ENCODE measurements at regions not wholly inside any gene's neighbourhood (a gene's known extent, or its start where the extent isn't known, plus 50 kb on each side); places are given as distances from the start of the nearest gene placed in this dataset.

DNA sequence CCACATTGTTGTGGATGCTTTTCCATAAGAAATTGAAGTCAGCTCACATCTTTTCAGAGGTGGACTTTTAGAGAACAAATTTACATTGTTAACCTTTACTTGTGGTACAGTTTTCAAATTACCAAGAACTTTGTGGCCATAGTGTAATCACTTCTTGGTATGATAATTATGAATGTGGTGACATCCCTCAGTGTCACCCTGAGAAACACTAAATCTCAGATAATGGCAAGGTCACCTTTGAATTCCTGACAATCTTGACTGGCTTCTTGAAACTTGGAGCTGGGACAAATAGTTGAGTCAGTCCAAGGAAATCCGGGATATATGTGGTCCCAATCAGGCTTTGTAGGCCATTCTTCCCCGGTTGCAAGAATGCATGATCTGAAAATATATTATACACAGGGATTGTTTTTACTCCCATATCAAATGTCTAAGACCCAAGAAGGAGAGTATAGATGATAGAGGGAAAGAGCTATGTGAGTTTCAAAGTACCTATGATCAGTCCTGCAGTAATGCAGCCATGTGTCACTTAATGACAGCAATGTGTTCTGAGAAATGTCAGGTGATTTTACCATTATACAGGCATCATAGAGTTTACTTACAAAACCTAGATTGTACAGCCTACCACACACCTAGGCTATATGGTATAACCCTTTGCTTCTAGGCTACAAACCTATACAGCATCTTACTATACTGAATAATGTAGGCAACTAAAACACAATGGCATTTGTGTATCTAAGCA, 120.8 kb upstream of the MTHFD1L start:
- no peaks in the 10 kb centered on the region for H3K27me3 ChIP-seq
- H3K27ac ChIP-seq, result no peak overlapping the region
- no peak for TF ChIP-seq POLR2A (IDR thresholded peaks at IDR 0.05)
- TF ChIP-seq, protein P1, sequence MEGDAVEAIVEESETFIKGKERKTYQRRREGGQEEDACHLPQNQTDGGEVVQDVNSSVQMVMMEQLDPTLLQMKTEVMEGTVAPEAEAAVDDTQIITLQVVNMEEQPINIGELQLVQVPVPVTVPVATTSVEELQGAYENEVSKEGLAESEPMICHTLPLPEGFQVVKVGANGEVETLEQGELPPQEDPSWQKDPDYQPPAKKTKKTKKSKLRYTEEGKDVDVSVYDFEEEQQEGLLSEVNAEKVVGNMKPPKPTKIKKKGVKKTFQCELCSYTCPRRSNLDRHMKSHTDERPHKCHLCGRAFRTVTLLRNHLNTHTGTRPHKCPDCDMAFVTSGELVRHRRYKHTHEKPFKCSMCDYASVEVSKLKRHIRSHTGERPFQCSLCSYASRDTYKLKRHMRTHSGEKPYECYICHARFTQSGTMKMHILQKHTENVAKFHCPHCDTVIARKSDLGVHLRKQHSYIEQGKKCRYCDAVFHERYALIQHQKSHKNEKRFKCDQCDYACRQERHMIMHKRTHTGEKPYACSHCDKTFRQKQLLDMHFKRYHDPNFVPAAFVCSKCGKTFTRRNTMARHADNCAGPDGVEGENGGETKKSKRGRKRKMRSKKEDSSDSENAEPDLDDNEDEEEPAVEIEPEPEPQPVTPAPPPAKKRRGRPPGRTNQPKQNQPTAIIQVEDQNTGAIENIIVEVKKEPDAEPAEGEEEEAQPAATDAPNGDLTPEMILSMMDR (IDR thresholded peaks at IDR 0.05), result no peak
- no peaks in the 10 kb centered on the region for H3K4me1 ChIP-seq
- intact Hi-C loops (cut with DNase I), result no loop called here
- ATAC-seq (no peak), DNase-seq (no peak)
- 83 to 91% methylated on average over 2 of the region's 2 CpGs for WGBS, 2 donors
- no peaks in the 10 kb centered on the region for H3K36me3 ChIP-seq (replicated peaks in 1 of 2; ENCODE audit: insufficient read depth in 1 of 2, low read depth in 2 of 2)
- H3K4me3 ChIP-seq, result no peak overlapping the region
- H3K9me3 ChIP-seq, result no peaks in the 10 kb centered on the region

DNA sequence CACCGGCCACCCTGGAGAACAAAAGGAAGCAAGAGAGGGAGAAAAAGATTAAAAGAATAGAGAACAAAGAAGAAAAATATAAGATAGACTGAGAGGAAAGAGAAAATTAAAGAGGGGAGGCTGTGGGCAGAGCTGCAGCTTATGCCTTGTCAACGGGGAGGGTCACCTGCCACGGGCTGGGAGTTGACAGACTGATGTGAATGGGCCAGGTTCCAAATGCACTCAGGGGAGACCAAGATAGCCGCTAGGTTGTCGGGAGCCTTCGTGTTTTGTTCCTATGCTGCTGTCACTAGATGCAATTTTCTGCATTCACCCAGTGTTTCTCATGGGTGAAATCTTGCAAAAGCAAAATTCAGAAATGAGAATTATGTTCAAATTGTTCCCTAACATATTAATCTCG, 119.6 kb upstream of the MTHFD1L start:
- Histone ChIP-seq H3K9me3 (no peaks in the 10 kb centered on the region), H3K4me3 (no peak overlapping the region), H3K36me3 (replicated peaks in 1 of 2; ENCODE audit: insufficient read depth in 1 of 2, low read depth in 2 of 2) (no peaks in the 10 kb centered on the region), H3K27ac (no peak overlapping the region), H3K27me3 (no peaks in the 10 kb centered on the region), H3K4me1 (no peaks in the 10 kb centered on the region)
- no peak for ATAC-seq
- intact Hi-C loops (cut with DNase I), result no loop called here
- no peak for DNase-seq
- WGBS, 2 donors, result 21 to 29% methylated on average over 7 of the region's 7 CpGs
- TF ChIP-seq, protein P1 (IDR thresholded peaks at IDR 0.05), result no peak
- no peak for TF ChIP-seq POLR2A (IDR thresholded peaks at IDR 0.05)

DNA sequence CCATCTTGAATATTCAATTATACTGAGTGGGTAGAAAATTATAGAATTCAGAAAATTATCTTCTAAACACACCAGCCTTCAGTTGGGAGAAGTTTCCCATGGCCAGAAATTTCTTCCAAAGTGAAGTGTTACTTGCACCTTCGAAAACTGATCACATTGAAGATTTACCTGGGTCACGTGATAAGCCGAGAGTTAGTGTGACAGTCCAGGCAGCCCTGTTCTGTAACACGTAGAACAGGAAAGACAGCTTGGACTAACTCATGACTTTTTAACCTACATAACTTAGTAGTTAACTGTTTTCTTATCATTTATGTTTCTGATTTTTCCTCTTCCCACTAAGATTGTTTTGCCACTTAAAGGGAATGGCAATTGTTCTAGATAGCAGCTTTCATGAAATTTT, 118.3 kb upstream of the MTHFD1L start:
- Histone ChIP-seq H3K4me1 (no peaks in the 10 kb centered on the region), H3K27me3 (no peaks in the 10 kb centered on the region), H3K36me3 (replicated peaks in 1 of 2; ENCODE audit: insufficient read depth in 1 of 2, low read depth in 2 of 2) (no peaks in the 10 kb centered on the region), H3K4me3 (no peak overlapping the region), H3K9me3 (no peaks in the 10 kb centered on the region), H3K27ac (no peak overlapping the region)
- no peak for ATAC-seq
- 19 to 30% methylated on average over 4 of the region's 4 CpGs for WGBS, 2 donors
- intact Hi-C loops (cut with DNase I), result no loop called here
- TF ChIP-seq, protein P1 (IDR thresholded peaks at IDR 0.05), result no peak
- TF ChIP-seq POLR2A (IDR thresholded peaks at IDR 0.05), result no peak
- DNase-seq, result no peak

DNA sequence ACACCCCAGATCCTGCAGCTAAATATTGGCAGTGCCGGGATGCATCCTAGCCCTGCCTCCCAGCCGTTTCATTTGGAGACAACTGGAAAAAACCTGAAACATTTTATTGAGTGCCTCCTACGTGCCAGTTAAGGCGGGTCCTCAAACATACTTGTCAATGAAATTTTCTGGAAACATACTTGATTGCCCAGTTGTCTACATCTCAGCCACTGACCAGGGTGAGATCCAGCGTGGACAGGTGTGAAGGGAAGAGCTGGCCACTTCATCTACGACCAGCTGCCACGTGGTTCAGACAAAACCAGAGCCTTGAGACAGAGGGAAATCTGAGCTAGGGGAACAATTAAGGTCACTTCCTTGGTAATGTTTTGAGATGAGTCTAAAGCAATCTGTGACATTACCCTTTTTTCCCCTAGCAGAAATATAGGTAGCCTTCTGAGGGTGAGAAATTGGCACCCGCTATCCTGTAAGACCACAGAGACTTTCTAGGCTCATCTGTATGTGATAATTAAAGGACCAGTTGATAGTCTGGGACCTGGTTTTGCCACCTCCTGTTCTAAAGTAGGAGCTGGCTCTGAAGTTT, 116.3 kb upstream of the MTHFD1L start:
- Histone ChIP-seq H3K36me3 (replicated peaks in 1 of 2; ENCODE audit: insufficient read depth in 1 of 2, low read depth in 2 of 2) (no peaks in the 10 kb centered on the region), H3K9me3 (no peaks in the 10 kb centered on the region), H3K4me1 (no peaks in the 10 kb centered on the region), H3K27me3 (no peaks in the 10 kb centered on the region), H3K4me3 (no peak overlapping the region), H3K27ac (no peak overlapping the region)
- TF ChIP-seq, protein P1 (IDR thresholded peaks at IDR 0.05), result no peak
- no peak for TF ChIP-seq POLR2A (IDR thresholded peaks at IDR 0.05)
- intact Hi-C loops (cut with DNase I), result no loop called here
- DNase-seq, result no peak
- no peak for ATAC-seq
- WGBS, 2 donors, result 71 to 85% methylated on average over 8 of the region's 8 CpGs

DNA sequence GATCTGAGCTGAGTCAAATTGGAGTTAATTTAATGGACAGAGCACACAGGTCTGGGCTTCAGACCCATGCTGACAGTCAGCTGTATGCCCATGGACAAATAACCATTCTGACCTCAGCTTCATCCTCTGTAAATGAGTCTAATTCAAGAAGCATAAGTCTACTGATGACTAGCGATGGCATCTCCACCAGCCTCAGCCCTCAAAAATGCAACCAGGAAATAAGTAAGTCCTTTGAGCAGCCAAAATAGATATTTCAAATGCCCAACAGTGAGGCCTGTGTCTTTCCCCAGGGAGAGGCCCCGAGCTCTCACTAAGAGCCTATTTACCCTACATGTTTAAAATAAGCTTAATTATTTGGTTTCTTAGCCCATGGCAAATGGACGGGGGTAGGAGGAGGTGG, 114.2 kb upstream of the MTHFD1L start:
- intact Hi-C loops (cut with DNase I), result no loop called here
- H3K27me3 ChIP-seq, result no peaks in the 10 kb centered on the region
- no peak overlapping the region for H3K4me3 ChIP-seq
- no peaks in the 10 kb centered on the region for H3K4me1 ChIP-seq
- 78 to 85% methylated on average over 3 of the region's 3 CpGs for WGBS, 2 donors
- H3K36me3 ChIP-seq (replicated peaks in 1 of 2; ENCODE audit: insufficient read depth in 1 of 2, low read depth in 2 of 2), result no peaks in the 10 kb centered on the region
- TF ChIP-seq, protein P1 (IDR thresholded peaks at IDR 0.05), result no peak
- TF ChIP-seq POLR2A (IDR thresholded peaks at IDR 0.05), result no peak
- H3K9me3 ChIP-seq, result no peaks in the 10 kb centered on the region
- no peak overlapping the region for H3K27ac ChIP-seq
- DNase-seq (no peak), ATAC-seq (no peak)

Measured in body of pancreas (tissue), 4 donors.